OCI-LY7 (cell line): ENCODE measurements at regions not wholly inside any gene's neighbourhood (a gene's known extent, or its start where the extent isn't known, plus 50 kb on each side); places are given as distances from the start of the nearest gene placed in this dataset.
"Not testable (repeated sequence)": the region's sequence is repeated elsewhere in the genome, so short reads cannot be mapped to it uniquely, and the experiment has no call there.

ENCODE experiments used
- BruUV-seq: library from RNA; stranded (reverse); fragments of 400-500 nt; replicated peaks from 2 replicates; lab custom pipeline; 2021; lab: Mats Ljungman, UMichigan
- CTCF ChIA-PET: fragments of 300-600 bp; sonication (Branson Sonifier 250); formaldehyde crosslinking; loops from one replicate; lab custom pipeline; 2022; ENCODE audit warnings: antibody characterized with exemption; ENCODE audit not compliant: unreplicated experiment; lab: Charles Lee
- POLR2A ChIA-PET: fragments of 300-600 bp; sonication (Branson Sonifier 250); formaldehyde crosslinking; loops from one replicate; lab custom pipeline; 2022; ENCODE audit warnings: antibody characterized with exemption; lab: Charles Lee
- DNase-seq: peaks from one replicate; pipeline ENCODE4 v3.0.0-alpha.2; 2015; ENCODE audit warnings: low spot score
- H2AFZ ChIP-seq: fragments of 200-600 bp; sonication (generic), shearing (Covaris generic); 2 replicates; pipeline ENCODE4 v1.6.1; 2014; ENCODE audit warnings: mild to moderate bottlenecking, antibody characterized with exemption, low read length, moderate library complexity
- H3K27ac ChIP-seq: fragments of 200-600 bp; sonication (generic); 2 replicates; pipeline ENCODE4 v1.5.1; 2014; ENCODE audit warnings: mixed run types, low read depth, mild to moderate bottlenecking, moderate library complexity, low read length, inconsistent platforms; ENCODE audit not compliant: poor library complexity, severe bottlenecking
- H3K36me3 ChIP-seq: fragments of 200-600 bp; sonication (generic); 2 replicates; pipeline ENCODE4 v1.6.1; 2014; ENCODE audit warnings: mild to moderate bottlenecking, antibody characterized with exemption, low read length, moderate library complexity, mixed read lengths; ENCODE audit not compliant: insufficient read depth
- H3K4me1 ChIP-seq: fragments of 200-600 bp; sonication (generic); 2 replicates; pipeline ENCODE4 v1.5.1; 2014; ENCODE audit warnings: mild to moderate bottlenecking, low read length; ENCODE audit not compliant: insufficient read depth, poor library complexity, severe bottlenecking
- H3K4me2 ChIP-seq: fragments of 200-600 bp; sonication (generic); 2 replicates; pipeline ENCODE4 v1.6.1; 2014; ENCODE audit warnings: mild to moderate bottlenecking, low read length
- H3K4me3 ChIP-seq: fragments of 200-600 bp; sonication (generic); 2 replicates; pipeline ENCODE4 v1.5.1; 2014; ENCODE audit warnings: mild to moderate bottlenecking, low read depth, low read length; ENCODE audit not compliant: poor library complexity, severe bottlenecking
- H3K79me2 ChIP-seq: fragments of 200-600 bp; sonication (generic); 2 replicates; pipeline ENCODE4 v1.6.1; 2016; ENCODE audit warnings: low read depth, mild to moderate bottlenecking, low read length, moderate library complexity, mixed read lengths; ENCODE audit not compliant: insufficient read depth
- H3K9me2 ChIP-seq: fragments of 200-600 bp; sonication (generic); 2 replicates; pipeline ENCODE4 v1.6.1; 2016; ENCODE audit warnings: mild to moderate bottlenecking, low read length, mixed read lengths; ENCODE audit not compliant: insufficient read depth
- H3K9me3 ChIP-seq: fragments of 200-600 bp; sonication (generic); 2 replicates; pipeline ENCODE4 v1.6.1; 2014; ENCODE audit warnings: mild to moderate bottlenecking, mixed run types, low read length, mixed read lengths
- H4K20me1 ChIP-seq: fragments of 200-600 bp; sonication (generic); 2 replicates; pipeline ENCODE4 v1.6.1; 2014; ENCODE audit warnings: mild to moderate bottlenecking, antibody characterized with exemption, low read length, moderate library complexity, mixed read lengths; ENCODE audit not compliant: insufficient read depth
- CTCF ChIP-seq: fragments of 200-600 bp; sonication (generic); conservative IDR thresholded peaks from 2 replicates; pipeline ENCODE4 v1.5.1; 2014; ENCODE audit warnings: mild to moderate bottlenecking, antibody characterized with exemption, low read length, moderate library complexity, mixed read lengths
- EZH2phosphoT487 ChIP-seq: fragments of 200-600 bp; sonication (generic); IDR thresholded peaks from 2 replicates; pipeline ENCODE4 v1.6.1; 2018; ENCODE audit warnings: low read depth, borderline replicate concordance, mild to moderate bottlenecking, mixed run types, antibody characterized with exemption, low read length, moderate library complexity, mixed read lengths
- intact Hi-C: fragments of 100-400 bp; cut with micrococcal nuclease; formaldehyde crosslinking; loops from one replicate; pipeline ENCODE4 v1.10.0; 2022; ENCODE audit not compliant: unreplicated experiment

- H2AFZ ChIP-seq, intact Hi-C loops, H3K36me3 ChIP-seq, H3K9me2 ChIP-seq, H3K9me3 ChIP-seq, H3K27ac ChIP-seq, H4K20me1 ChIP-seq, H3K4me1 ChIP-seq, H3K4me3 ChIP-seq, H3K4me2 ChIP-seq, H3K79me2 ChIP-seq, BruUV-seq, DNase-seq, CTCF ChIA-PET: not testable (repeated sequence)
- POLR2A ChIA-PET, result interaction anchor here (0.6 kb wide), 1 partner anchor 1555 kb away, joined by 3 read pairs; no protein-coding TSS in a partner anchor
Observed at GRCh38 chr1:86633306-86633838, 71.0 kb upstream of the SH3GLB1 start.

- Histone ChIP-seq H2AFZ (no peak overlapping the region), H3K27ac (no peak overlapping the region), H3K9me3 (peaks cover 7% of the 10 kb centered on the region; the same call in 1 of the 2 replicates), H3K4me2 (no peak overlapping the region), H3K79me2 (no peaks in the 10 kb centered on the region), H4K20me1 (no peaks in the 10 kb centered on the region), H3K9me2 (no peaks in the 10 kb centered on the region), H3K4me1 (no peaks in the 10 kb centered on the region), H3K36me3 (no peaks in the 10 kb centered on the region), H3K4me3 (no peak overlapping the region)
- no peak for TF ChIP-seq CTCF
- TF ChIP-seq EZH2phosphoT487, result no peak
- POLR2A ChIA-PET, result interaction anchor here (0.6 kb wide), 1 partner anchor 1555 kb away, joined by 3 read pairs; no protein-coding TSS in a partner anchor
- CTCF ChIA-PET, result no interaction called here
- DNase-seq, result no peak
- intact Hi-C loops, result no loop called here
- no TSS peak for BruUV-seq
Observed at GRCh38 chr1:86633921-86634320, 70.5 kb upstream of the SH3GLB1 start.

- DNase-seq, result no peak
Observed at GRCh38 chr1:86636898-86637297, 67.5 kb upstream of the SH3GLB1 start.

More at GRCh38 chr1:86636898-86637297, 67.5 kb upstream of the SH3GLB1 start:
- H3K4me3 ChIP-seq, result no peak overlapping the region
- intact Hi-C loops, result no loop called here
- no peaks in the 10 kb centered on the region for H3K9me2 ChIP-seq
- CTCF ChIA-PET, result no interaction called here
- H3K36me3 ChIP-seq, result no peaks in the 10 kb centered on the region
- no peak overlapping the region for H3K27ac ChIP-seq
- no peak for TF ChIP-seq CTCF
- TF ChIP-seq EZH2phosphoT487, result no peak
- POLR2A ChIA-PET, result no interaction called here
- no TSS peak for BruUV-seq
- H3K4me2 ChIP-seq, result no peak overlapping the region
- H2AFZ ChIP-seq, result no peak overlapping the region
- H3K4me1 ChIP-seq, result no peaks in the 10 kb centered on the region
- H3K79me2 ChIP-seq, result no peaks in the 10 kb centered on the region
- peaks cover 7% of the 10 kb centered on the region; the same call in 1 of the 2 replicates for H3K9me3 ChIP-seq
- no peaks in the 10 kb centered on the region for H4K20me1 ChIP-seq
